Fibroblast of lung (primary cell): ENCODE measurements at regions not wholly inside any gene's neighbourhood (a gene's known extent, or its start where the extent isn't known, plus 50 kb on each side); places are given as distances from the start of the nearest gene placed in this dataset.

Source experiments
- DNase-seq, 2 donors: peaks; one replicate each; pipeline versions ENCODE4 v3.0.0 to v3.0.0-alpha.2; 2010; ENCODE audit warnings: low read depth in 2 of 2
- H2AFZ ChIP-seq: 2 replicates; pipeline ENCODE4 v1.5.1; 2012; ENCODE audit warnings: low read length, control low read depth, inconsistent platforms
- H3K27ac ChIP-seq: 2 replicates; pipeline ENCODE4 v1.5.1; 2011; ENCODE audit warnings: low read length, control low read depth; ENCODE audit not compliant: insufficient read depth
- H3K27me3 ChIP-seq: 2 replicates; pipeline ENCODE4 v1.5.1; 2011; ENCODE audit warnings: mild to moderate bottlenecking, low read length; ENCODE audit not compliant: control insufficient read depth, insufficient read depth
- H3K36me3 ChIP-seq: 2 replicates; pipeline ENCODE4 v1.5.1; 2011; ENCODE audit warnings: low read length; ENCODE audit not compliant: control insufficient read depth, insufficient read depth
- H3K4me1 ChIP-seq: 2 replicates; pipeline ENCODE4 v1.5.1; 2011; ENCODE audit warnings: low read length; ENCODE audit not compliant: control insufficient read depth, insufficient read depth; ENCODE audit errors: extremely low read depth
- H3K4me2 ChIP-seq: 2 replicates; pipeline ENCODE4 v1.5.1; 2011; ENCODE audit warnings: low read length, control low read depth; ENCODE audit not compliant: insufficient read depth; ENCODE audit errors: extremely low read depth
- H3K4me3 ChIP-seq, 4 experiments: fragments of 200-600 bp in 1 of 4; sonication (generic) in 1 of 4; replicated peaks in 1 of 4; 2 replicates each; pipeline ENCODE4 v1.5.1; 2011 to 2016; ENCODE audit warnings: low read length in 4 of 4, low read depth in 3 of 4, mild to moderate bottlenecking in 3 of 4, control low read depth in 2 of 4, inconsistent platforms in 1 of 4, mixed read lengths in 1 of 4; ENCODE audit not compliant: insufficient read depth in 1 of 4; ENCODE audit errors: control extremely low read depth in 1 of 4
- H3K79me2 ChIP-seq: 2 replicates; pipeline ENCODE4 v1.5.1; 2012; ENCODE audit warnings: mild to moderate bottlenecking, low read length, inconsistent platforms; ENCODE audit not compliant: control insufficient read depth, insufficient read depth
- H3K9ac ChIP-seq: 2 replicates; pipeline ENCODE4 v1.5.1; 2011; ENCODE audit warnings: mild to moderate bottlenecking, low read length, control low read depth; ENCODE audit not compliant: insufficient read depth
- H3K9me3 ChIP-seq: 2 replicates; pipeline ENCODE4 v1.5.1; 2012; ENCODE audit warnings: low read depth, low read length; ENCODE audit not compliant: control insufficient read depth, insufficient read depth
- H4K20me1 ChIP-seq: 2 replicates; pipeline ENCODE4 v1.5.1; 2011; ENCODE audit warnings: low read length; ENCODE audit not compliant: control insufficient read depth, insufficient read depth; ENCODE audit errors: extremely low read depth
- EZH2 ChIP-seq: IDR thresholded peaks from 2 replicates; pipeline ENCODE4 v1.5.1; 2012; ENCODE audit warnings: low read length, control low read depth, mild to moderate bottlenecking; ENCODE audit errors: missing control alignments
- TF ChIP-seq, protein P1 (sequence below), 2 donors: IDR thresholded peaks in 1 of 2; conservative IDR thresholded peaks in 1 of 2; 1 replicate in 1 of 2; 2 replicates in 1 of 2; pipeline ENCODE4 v1.5.1; 2011 to 2012; ENCODE audit warnings: low read length in 2 of 2, control low read depth in 1 of 2, inconsistent platforms in 1 of 2, low read depth in 1 of 2, mild to moderate bottlenecking in 1 of 2

DNA sequence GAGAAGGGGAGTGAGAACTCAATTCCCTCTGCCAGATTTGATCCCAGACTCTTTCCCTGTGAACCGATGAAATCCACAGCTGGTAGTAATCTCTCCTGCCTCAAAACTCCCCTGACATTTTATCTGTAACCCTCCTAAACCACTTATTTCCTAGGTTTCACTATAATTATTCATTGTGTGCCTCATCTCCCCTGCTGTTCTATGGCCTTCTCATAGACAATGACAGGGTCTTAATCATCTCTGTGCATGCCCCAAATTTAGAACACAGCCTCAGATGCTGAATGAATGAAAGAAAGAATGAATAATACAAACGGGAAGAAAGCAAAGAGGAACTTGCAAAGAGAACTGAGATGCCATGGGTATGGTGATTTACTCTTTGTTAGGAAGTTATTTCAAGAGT, 451.1 kb downstream of the HS3ST3B1 start:
- Histone ChIP-seq H3K9ac (no peak overlapping the region), H3K36me3 (no peaks in the 10 kb centered on the region), H3K4me1 (no peaks in the 10 kb centered on the region), H3K9me3 (no peaks in the 10 kb centered on the region), H3K4me3 (no peak overlapping the region), H3K27ac (no peak overlapping the region), H2AFZ (no peak overlapping the region), H3K79me2 (no peaks in the 10 kb centered on the region), H3K27me3 (no peaks in the 10 kb centered on the region), H3K4me2 (no peak overlapping the region), H4K20me1 (no peaks in the 10 kb centered on the region)
- DNase-seq: no peak
- no peak for TF ChIP-seq EZH2
- TF ChIP-seq, protein P1, sequence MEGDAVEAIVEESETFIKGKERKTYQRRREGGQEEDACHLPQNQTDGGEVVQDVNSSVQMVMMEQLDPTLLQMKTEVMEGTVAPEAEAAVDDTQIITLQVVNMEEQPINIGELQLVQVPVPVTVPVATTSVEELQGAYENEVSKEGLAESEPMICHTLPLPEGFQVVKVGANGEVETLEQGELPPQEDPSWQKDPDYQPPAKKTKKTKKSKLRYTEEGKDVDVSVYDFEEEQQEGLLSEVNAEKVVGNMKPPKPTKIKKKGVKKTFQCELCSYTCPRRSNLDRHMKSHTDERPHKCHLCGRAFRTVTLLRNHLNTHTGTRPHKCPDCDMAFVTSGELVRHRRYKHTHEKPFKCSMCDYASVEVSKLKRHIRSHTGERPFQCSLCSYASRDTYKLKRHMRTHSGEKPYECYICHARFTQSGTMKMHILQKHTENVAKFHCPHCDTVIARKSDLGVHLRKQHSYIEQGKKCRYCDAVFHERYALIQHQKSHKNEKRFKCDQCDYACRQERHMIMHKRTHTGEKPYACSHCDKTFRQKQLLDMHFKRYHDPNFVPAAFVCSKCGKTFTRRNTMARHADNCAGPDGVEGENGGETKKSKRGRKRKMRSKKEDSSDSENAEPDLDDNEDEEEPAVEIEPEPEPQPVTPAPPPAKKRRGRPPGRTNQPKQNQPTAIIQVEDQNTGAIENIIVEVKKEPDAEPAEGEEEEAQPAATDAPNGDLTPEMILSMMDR (conservative IDR thresholded peaks at IDR 0.05 in 1 of 2, IDR thresholded peaks at IDR 0.05 in 1 of 2; ENCODE audit: low read depth in 1 of 2, low read length in 2 of 2): no peak

DNA sequence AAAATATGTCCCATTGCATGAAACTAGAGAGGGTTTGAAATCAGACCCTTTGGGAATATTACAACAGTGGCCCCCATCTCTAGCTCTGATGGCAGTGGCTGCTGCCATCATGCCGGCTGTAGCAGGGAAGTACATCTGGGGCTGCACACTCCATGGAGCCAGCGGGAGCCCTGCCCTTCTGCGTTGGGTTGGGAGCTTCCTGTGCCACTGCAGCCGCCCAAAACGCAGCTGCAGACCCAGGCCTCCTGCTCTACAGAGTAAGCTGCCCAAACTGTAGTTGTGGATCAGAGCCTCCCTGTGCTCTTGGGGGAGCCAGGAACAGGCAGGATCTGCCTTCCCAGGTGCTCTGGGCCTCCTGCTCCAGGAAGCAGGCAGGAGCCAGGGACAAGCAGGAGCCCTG, 450.0 kb downstream of the HS3ST3B1 start:
- no peaks in the 10 kb centered on the region for H4K20me1 ChIP-seq
- H3K36me3 ChIP-seq: no peaks in the 10 kb centered on the region
- no peaks in the 10 kb centered on the region for H3K4me1 ChIP-seq
- H3K4me3 ChIP-seq: no peak overlapping the region
- no peak for DNase-seq
- H3K27me3 ChIP-seq: no peaks in the 10 kb centered on the region
- H2AFZ ChIP-seq: no peak overlapping the region
- no peaks in the 10 kb centered on the region for H3K79me2 ChIP-seq
- no peak overlapping the region for H3K9ac ChIP-seq
- no peak overlapping the region for H3K27ac ChIP-seq
- H3K4me2 ChIP-seq: no peak overlapping the region
- no peak for TF ChIP-seq EZH2
- TF ChIP-seq, protein P1 (conservative IDR thresholded peaks at IDR 0.05 in 1 of 2, IDR thresholded peaks at IDR 0.05 in 1 of 2; ENCODE audit: low read depth in 1 of 2, low read length in 2 of 2): no peak
- no peaks in the 10 kb centered on the region for H3K9me3 ChIP-seq

DNA sequence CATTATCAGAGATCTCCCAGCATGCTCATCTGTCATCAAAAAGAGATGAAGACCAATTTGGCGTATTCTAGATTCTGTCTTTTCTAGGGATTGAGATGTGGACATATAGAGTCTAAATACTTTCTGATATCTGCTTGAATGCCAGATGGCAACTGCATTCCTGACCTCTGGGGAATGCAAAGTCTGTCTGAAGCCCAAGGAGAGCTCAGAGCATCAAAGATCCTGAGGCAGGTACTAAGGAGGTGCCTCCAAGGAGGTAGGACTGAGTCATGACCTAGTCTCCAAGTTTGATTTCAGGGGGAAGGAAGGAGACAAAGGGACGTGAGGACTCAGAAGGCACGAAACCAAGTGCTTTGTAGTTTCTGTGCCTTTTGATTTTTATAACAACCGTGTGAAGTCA, 448.4 kb downstream of the HS3ST3B1 start:
- no peaks in the 10 kb centered on the region for H3K27me3 ChIP-seq
- no peak overlapping the region for H3K27ac ChIP-seq
- H3K4me1 ChIP-seq: no peaks in the 10 kb centered on the region
- no peak for TF ChIP-seq EZH2
- TF ChIP-seq, protein P1 (conservative IDR thresholded peaks at IDR 0.05 in 1 of 2, IDR thresholded peaks at IDR 0.05 in 1 of 2; ENCODE audit: low read depth in 1 of 2, low read length in 2 of 2): no peak
- H3K9me3 ChIP-seq: no peaks in the 10 kb centered on the region
- H4K20me1 ChIP-seq: no peaks in the 10 kb centered on the region
- H3K36me3 ChIP-seq: no peaks in the 10 kb centered on the region
- no peak overlapping the region for H3K4me2 ChIP-seq
- H3K79me2 ChIP-seq: no peaks in the 10 kb centered on the region
- H2AFZ ChIP-seq: no peak overlapping the region
- no peak overlapping the region for H3K9ac ChIP-seq
- no peak overlapping the region for H3K4me3 ChIP-seq
- no peak for DNase-seq
